ENCODE measurements at regions not wholly inside any gene's neighbourhood (a gene's known extent, or its start where the extent isn't known, plus 50 kb on each side); places are given as distances from the start of the nearest gene placed in this dataset.

DNA sequence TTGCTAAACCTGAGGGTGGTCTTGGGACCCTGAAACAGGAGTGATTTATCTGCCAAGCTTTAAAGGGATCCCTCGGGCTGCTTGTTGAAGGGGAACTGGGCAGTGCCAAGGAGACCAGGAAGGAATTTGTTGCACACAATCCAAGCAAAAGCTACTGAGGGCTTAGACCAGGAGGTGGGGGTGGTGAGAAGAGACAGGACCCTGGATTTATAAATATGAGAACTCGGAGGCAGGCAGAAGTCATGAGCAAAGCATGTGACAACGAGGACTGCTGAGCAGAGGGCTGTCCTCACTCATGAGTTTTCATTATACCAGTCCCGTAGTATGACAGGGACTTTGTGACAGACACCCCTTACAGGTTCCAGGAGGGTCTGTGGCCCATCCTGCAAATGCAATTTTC, 237.3 kb downstream of the DRD1 start:
- in situ Hi-C loops (cut with MboI; ENCODE audit: low sequenced_read_pairs): no loop called here
- Histone ChIP-seq H4K5ac (ENCODE audit: low read depth, low read length) (no peak overlapping the region), H3K14ac (replicated peaks; ENCODE audit: low read depth, low read length) (no peak overlapping the region), H3K4me1 (ENCODE audit: control insufficient read depth, insufficient read depth, low read length) (peaks cover 4% of the 10 kb centered on the region), H3K27ac (ENCODE audit: insufficient read depth, low read length) (no peak overlapping the region), H4K91ac (ENCODE audit: insufficient read depth, low read depth, low read length) (no peak overlapping the region), H3K79me1 (ENCODE audit: low read depth in 1 of 2, low read length in 2 of 2) (no peaks in the 10 kb centered on the region), H3K9me1 (ENCODE audit: insufficient read depth, low read length) (peaks cover 3% of the 10 kb centered on the region; the same call in 1 of the 2 replicates), H3K9me3 (ENCODE audit: control insufficient read depth, insufficient read depth, low read length) (peaks cover 2% of the 10 kb centered on the region; the same call in 1 of the 2 replicates), H3K4me3 (ENCODE audit: insufficient read depth, low read depth, low read length) (no peak overlapping the region), H2AFZ (replicated peaks; ENCODE audit: low read length, poor library complexity) (no peak overlapping the region), H2BK120ac (ENCODE audit: low read depth, low read length) (no peak overlapping the region), H3K4ac (ENCODE audit: low read depth, low read length) (no peak overlapping the region), H4K20me1 (ENCODE audit: insufficient read depth, low read length) (no peaks in the 10 kb centered on the region), H2AK5ac (ENCODE audit: low read depth, low read length) (no peak overlapping the region), H3K9ac (ENCODE audit: low read depth, low read length) (no peak overlapping the region), H2BK15ac (ENCODE audit: low read depth, low read length) (no peak overlapping the region), H2BK5ac (ENCODE audit: low read depth, low read length, poor library complexity, severe bottlenecking) (no peak overlapping the region), H3K23ac (ENCODE audit: low read depth, low read length) (no peak overlapping the region), H2BK20ac (ENCODE audit: low read depth, low read length) (no peak overlapping the region), H3K36me3 (ENCODE audit: control insufficient read depth, insufficient read depth, low read length) (no peaks in the 10 kb centered on the region), H3K56ac (ENCODE audit: extremely low read depth, insufficient read depth, low read length) (no peak overlapping the region), H3K4me2 (ENCODE audit: low read depth, low read length) (no peak overlapping the region), H3K18ac (ENCODE audit: low read depth, low read length) (no peak overlapping the region), H2AK9ac (replicated peaks; ENCODE audit: low read depth, low read length, poor library complexity) (no peak overlapping the region), H4K8ac (ENCODE audit: low read depth in 2 of 2, low read length in 2 of 2) (no peak overlapping the region), H3K27me3 (ENCODE audit: control insufficient read depth, insufficient read depth, low read length) (no peaks in the 10 kb centered on the region; the same call in 1 of the 2 replicates)
- TF ChIP-seq CEBPB (IDR thresholded peaks at IDR 0.05; ENCODE audit: low read depth, low read length) (no peak), MAFK (IDR thresholded peaks at IDR 0.05; ENCODE audit: low read depth, low read length) (no peak), USF2 (IDR thresholded peaks at IDR 0.05; ENCODE audit: low read depth, low read length) (no peak), MAZ (IDR thresholded peaks at IDR 0.05; ENCODE audit: borderline replicate concordance, low read depth, low read length) (no peak), RFX5 (IDR thresholded peaks at IDR 0.05; ENCODE audit: low read depth, low read length) (no peak), POLR2A (IDR thresholded peaks at IDR 0.05; ENCODE audit: low read depth, low read length) (no peak), RCOR1 (IDR thresholded peaks at IDR 0.05; ENCODE audit: insufficient replicate concordance, low read length) (no peak)
- 80% methylated on average over 2 of the region's 4 CpGs; no CpG with 5 or more reads in 1 of the 2 experiments for WGBS, 2 experiments (ENCODE audit: extremely low coverage in 2 of 2, insufficient read length in 1 of 2)
- intact Hi-C loops (cut with micrococcal nuclease): no loop called here
- BruUV-seq (replicated peaks): no TSS peak
- dilution Hi-C loops (cut with HindIII; ENCODE audit: low sequenced_read_pairs, unreplicated experiment): no loop called here
- ATAC-seq (ENCODE audit: low read depth): no peak
- POLR2A ChIA-PET (ENCODE audit: unreplicated experiment): no interaction called here
- DNase-seq: no peak
- CTCF ChIA-PET: no interaction called here
